HepG2 (cell line): ENCODE measurements at regions not wholly inside any gene's neighbourhood (a gene's known extent, or its start where the extent isn't known, plus 50 kb on each side); places are given as distances from the start of the nearest gene placed in this dataset.
A peak's percentile ranks its signal among the peaks of the same experiment; 100 is the strongest.

Experiments
- ATAC-seq: fragments of 200-7000 bp; cut with Tn5 transposase; 3 replicates; pipeline ENCODE4 v1.9.1; 2020; ENCODE audit warnings: mild to moderate bottlenecking, moderate library complexity
- BruUV-seq: library from RNA; stranded (reverse); fragments of 400-500 nt; replicated peaks from 2 replicates; lab custom pipeline; 2021; lab: Mats Ljungman, UMichigan
- CTCF ChIA-PET: fragments of 300-600 bp; formaldehyde crosslinking; extraction: SDS; loops from one replicate; lab custom pipeline; 2021; ENCODE audit warnings: low total read pairs, inconsistent platforms, low intra/inter-chr PET ratio; lab: Yijun Ruan, JAX
- POLR2A ChIA-PET: fragments of 350-600 bp; sonication (Branson Sonifier 250); formaldehyde crosslinking; loops from one replicate; lab custom pipeline; 2020; ENCODE audit warnings: antibody characterized with exemption, inconsistent platforms; lab: Yijun Ruan, JAX
- DNase-seq: peaks from one replicate; pipeline ENCODE4 v3.0.0-alpha.2; 2015; ENCODE audit warnings: low spot score
- FAIRE-seq: peaks from 3 replicates; lab custom pipeline; 2011; peaks lifted over from hg19 to GRCh38; lab: Jason Lieb, UNC
- H2AFZ ChIP-seq: one replicate; pipeline ENCODE4 v1.6.1; 2011; ENCODE audit warnings: low read length, inconsistent platforms
- H3K27ac ChIP-seq: fragments of 300-600 bp; 3 replicates; pipeline ENCODE4 v1.8.0; 2011; ENCODE audit warnings: mixed run types, mild to moderate bottlenecking, mixed read lengths, low read length, inconsistent platforms; ENCODE audit not compliant: insufficient read depth; ENCODE audit errors: extremely low read length
- H3K27me3 ChIP-seq, 2 experiments: fragments of 200-600 bp in 1 of 2; 2 replicates in 1 of 2; 3 replicates in 1 of 2; pipeline versions ENCODE4 v1.6.0 to v1.8.0; 2011; ENCODE audit warnings: low read length in 2 of 2, mild to moderate bottlenecking in 2 of 2, moderate library complexity in 2 of 2, inconsistent platforms in 1 of 2; ENCODE audit not compliant: insufficient read depth in 2 of 2, control insufficient read depth in 1 of 2
- H3K36me3 ChIP-seq, 2 experiments: fragments of 200-600 bp in 1 of 2; replicated peaks in 1 of 2; 2 replicates in 1 of 2; 3 replicates in 1 of 2; pipeline versions ENCODE4 v1.5.1 to v1.8.0; 2011; ENCODE audit warnings: low read length in 2 of 2, inconsistent platforms in 1 of 2; ENCODE audit not compliant: insufficient read depth in 2 of 2, control insufficient read depth in 1 of 2
- H3K4me1 ChIP-seq: 2 replicates; pipeline ENCODE4 v1.5.1; 2012; ENCODE audit warnings: low read length, inconsistent platforms; ENCODE audit not compliant: insufficient read depth
- H3K4me2 ChIP-seq: 2 replicates; pipeline ENCODE4 v1.6.0; 2011; ENCODE audit warnings: low read depth, low read length, inconsistent platforms
- H3K4me3 ChIP-seq, 3 experiments: fragments of 200-600 bp in 1 of 3; sonication (generic), shearing (Covaris generic) in 1 of 3; replicated peaks in 1 of 3; 2 replicates each; pipeline ENCODE4 v1.5.1; 2011 to 2016; ENCODE audit warnings: low read length in 3 of 3, inconsistent platforms in 2 of 3, low read depth in 2 of 3, mild to moderate bottlenecking in 2 of 3, control low read depth in 1 of 3, mixed read lengths in 1 of 3; ENCODE audit not compliant: insufficient read depth in 1 of 3
- H3K79me2 ChIP-seq: one replicate; pipeline ENCODE4 v1.6.1; 2011; ENCODE audit warnings: low read length, inconsistent platforms; ENCODE audit not compliant: insufficient read depth
- H3K9ac ChIP-seq: 2 replicates; pipeline ENCODE4 v1.6.0; 2011; ENCODE audit warnings: mild to moderate bottlenecking, low read depth, low read length, inconsistent platforms; ENCODE audit not compliant: insufficient read depth
- H3K9me3 ChIP-seq: 2 replicates; pipeline ENCODE4 v1.5.1; 2012; ENCODE audit warnings: mild to moderate bottlenecking, low read length
- H4K20me1 ChIP-seq: 2 replicates; pipeline ENCODE4 v1.6.0; 2011; ENCODE audit warnings: inconsistent platforms, mild to moderate bottlenecking, low read length, moderate library complexity; ENCODE audit not compliant: insufficient read depth
- BHLHE40 ChIP-seq: IDR thresholded peaks from 2 replicates; pipeline ENCODE4 v1.6.1; 2011; ENCODE audit warnings: low read length, improper control_type of control experiment
- CEBPB ChIP-seq: IDR thresholded peaks from 2 replicates; pipeline ENCODE4 v1.6.1; 2011; ENCODE audit warnings: low read depth, low read length, improper control_type of control experiment, borderline replicate concordance
- SCMH1 ChIP-seq: sonication (generic); formaldehyde crosslinking; IDR thresholded peaks from 2 replicates; pipeline ENCODE4 v1.9.0; 2021; ENCODE audit warnings: missing genetic modification reagents, mild to moderate bottlenecking, borderline replicate concordance
- ZSCAN29 ChIP-seq: sonication (generic); formaldehyde crosslinking; conservative IDR thresholded peaks from 2 replicates; pipeline ENCODE4 v1.4.0; 2020; ENCODE audit warnings: mild to moderate bottlenecking, missing genetic modification reagents
- WGBS: methylation state at CpG from one replicate; pipeline ENCODE4 v1.1.6; 2017; ENCODE audit warnings: low lambda C conversion rate; 5-methylcytosine and 5-hydroxymethylcytosine counted together
- in situ Hi-C: cut with HindIII; loops from 2 replicates; pipeline ENCODE4 v1.10.0; 2017; ENCODE audit warnings: low pct_unique_long_range_greater_than_20kb; ENCODE audit not compliant: extremely low pct_ligation_motif_present
- intact Hi-C: fragments of 100-400 bp; cut with micrococcal nuclease; formaldehyde crosslinking; loops from one replicate; pipeline ENCODE4 v1.10.0; 2022; ENCODE audit not compliant: unreplicated experiment

DNA sequence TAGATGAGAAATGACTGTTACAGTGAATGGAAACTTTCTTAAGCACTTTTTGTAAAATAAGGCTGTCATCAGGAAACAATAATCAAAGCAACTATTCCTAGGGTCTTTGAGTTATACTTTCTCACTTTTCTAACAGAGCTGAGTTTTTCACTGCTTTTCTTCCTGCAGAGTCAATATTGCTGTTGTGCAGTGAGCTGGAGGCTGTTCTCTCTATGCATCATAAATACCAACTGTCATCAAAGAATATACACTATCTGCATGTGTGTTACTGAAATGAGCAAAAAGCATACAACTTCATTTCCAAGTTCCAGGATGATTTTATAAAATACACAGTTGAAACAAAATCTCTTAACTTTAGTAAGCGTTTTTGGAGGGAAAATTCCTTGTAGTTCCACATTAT is 110.4 kb upstream of the CPSF6 start:
- in situ Hi-C loops, result no loop called here
- no peaks in the 10 kb centered on the region for H3K36me3 ChIP-seq
- ChIA-PET CTCF (no interaction called here), POLR2A (no interaction called here)
- H3K79me2 ChIP-seq, result no peaks in the 10 kb centered on the region
- no TSS peak for BruUV-seq
- H3K27ac ChIP-seq, result no peak overlapping the region
- no peaks in the 10 kb centered on the region for H3K9me3 ChIP-seq
- FAIRE-seq (no peak), ATAC-seq (no peak), DNase-seq (no peak)
- WGBS, result 40% methylated on average over 1 of the region's 1 CpG
- TF ChIP-seq BHLHE40, result no peak
- peak; percentile 69; the same call in 1 of the 2 replicates for TF ChIP-seq CEBPB
- no peak overlapping the region for H2AFZ ChIP-seq
- H3K27me3 ChIP-seq, result no peaks in the 10 kb centered on the region; a peak in 1 of 5 replicates
- no peaks in the 10 kb centered on the region for H3K4me1 ChIP-seq
- H3K4me3 ChIP-seq, result no peak overlapping the region
- H3K4me2 ChIP-seq, result no peak overlapping the region
- H4K20me1 ChIP-seq, result no peaks in the 10 kb centered on the region
- intact Hi-C loops, result no loop called here
- no peak overlapping the region for H3K9ac ChIP-seq

DNA sequence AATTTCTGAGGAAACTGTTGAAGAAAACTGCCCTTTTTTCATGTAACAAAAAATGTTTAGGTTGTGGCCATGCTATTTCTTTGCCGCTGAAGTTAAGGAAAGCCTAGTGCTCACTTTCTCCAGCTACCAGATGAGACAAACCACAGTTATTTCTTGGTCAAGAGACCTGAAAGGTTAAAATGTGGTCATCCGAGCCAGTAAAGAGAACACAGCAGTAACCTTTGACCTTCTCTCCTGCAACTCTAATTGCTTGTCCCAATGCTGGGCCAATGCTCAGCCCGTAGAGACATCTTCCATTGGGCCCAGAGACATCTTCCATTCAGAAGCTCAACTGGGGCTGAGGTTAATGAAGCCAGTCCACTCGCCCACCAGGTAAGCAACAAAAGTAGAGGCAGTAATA is 109.8 kb upstream of the CPSF6 start:
- 24% methylated on average over 4 of the region's 4 CpGs for WGBS
- ATAC-seq (no peak), DNase-seq (no peak), FAIRE-seq (no peak)
- no peak overlapping the region for H2AFZ ChIP-seq
- H3K27me3 ChIP-seq, result no peaks in the 10 kb centered on the region; a peak in 1 of 5 replicates
- H3K36me3 ChIP-seq, result no peaks in the 10 kb centered on the region
- TF ChIP-seq ZSCAN29 (CRISPR knock-in tag), result no peak
- TF ChIP-seq SCMH1 (CRISPR knock-in tag), result no peak
- no peak overlapping the region for H3K27ac ChIP-seq
- H3K9ac ChIP-seq, result no peak overlapping the region
- in situ Hi-C loops, result no loop called here
- H3K4me1 ChIP-seq, result no peaks in the 10 kb centered on the region
- H4K20me1 ChIP-seq, result no peaks in the 10 kb centered on the region
- no TSS peak for BruUV-seq
- no peaks in the 10 kb centered on the region for H3K79me2 ChIP-seq
- intact Hi-C loops, result no loop called here
- H3K9me3 ChIP-seq, result no peaks in the 10 kb centered on the region
- CTCF ChIA-PET, result no interaction called here
- POLR2A ChIA-PET, result no interaction called here
- no peak overlapping the region for H3K4me2 ChIP-seq
- H3K4me3 ChIP-seq, result no peak overlapping the region
